BLaER1 (cell line): ENCODE measurements at regions not wholly inside any gene's neighbourhood (a gene's known extent, or its start where the extent isn't known, plus 50 kb on each side); places are given as distances from the start of the nearest gene placed in this dataset.

Source experiments
- H3K27ac ChIP-seq: shearing (Covaris generic); formaldehyde crosslinking; 2 replicates; pipeline ENCODE4 v1.8.1; 2022
- H3K27me3 ChIP-seq: shearing (Covaris generic); formaldehyde crosslinking; 2 replicates; pipeline ENCODE4 v1.8.1; 2022
- H3K36me3 ChIP-seq: shearing (Covaris generic); formaldehyde crosslinking; 2 replicates; pipeline ENCODE4 v1.8.1; 2022
- H3K4me1 ChIP-seq: shearing (Covaris generic); formaldehyde crosslinking; 2 replicates; pipeline ENCODE4 v1.8.1; 2022
- H3K4me2 ChIP-seq: shearing (Covaris generic); formaldehyde crosslinking; 2 replicates; pipeline ENCODE4 v1.8.1; 2022
- H3K4me3 ChIP-seq: shearing (Covaris generic); formaldehyde crosslinking; 2 replicates; pipeline ENCODE4 v1.8.1; 2022
- H3K9ac ChIP-seq: shearing (Covaris generic); formaldehyde crosslinking; 2 replicates; pipeline ENCODE4 v1.8.1; 2022
- H3K9me3 ChIP-seq: shearing (Covaris generic); formaldehyde crosslinking; 2 replicates; pipeline ENCODE4 v1.8.1; 2022
- H4K20me1 ChIP-seq: shearing (Covaris generic); formaldehyde crosslinking; 2 replicates; pipeline ENCODE4 v1.8.1; 2022
- Cebpa-rat ChIP-seq: shearing (Covaris generic); IDR thresholded peaks from 2 replicates; pipeline ENCODE4 v1.8.1; 2022

- Histone ChIP-seq H3K4me1 (no peaks in the 10 kb centered on the region), H4K20me1 (no peaks in the 10 kb centered on the region), H3K9me3 (peaks cover 12% of the 10 kb centered on the region), H3K4me2 (no peak overlapping the region), H3K27me3 (no peaks in the 10 kb centered on the region), H3K36me3 (no peaks in the 10 kb centered on the region), H3K4me3 (no peak overlapping the region), H3K9ac (no peak overlapping the region), H3K27ac (no peak overlapping the region)
- no peak for TF ChIP-seq Cebpa-rat
Measured at GRCh38 chr15:87099916-87100315, 1020.2 kb downstream of the AGBL1 start.

GRCh38 chr15:87089551-87089950 lies 1009.9 kb downstream of the AGBL1 start:
- H3K27ac ChIP-seq, result no peak overlapping the region
- H3K9ac ChIP-seq, result no peak overlapping the region
- TF ChIP-seq Cebpa-rat, result no peak
- H3K9me3 ChIP-seq, result no peaks in the 10 kb centered on the region
- H3K4me3 ChIP-seq, result no peak overlapping the region
- H3K4me1 ChIP-seq, result no peaks in the 10 kb centered on the region
- H3K36me3 ChIP-seq, result no peaks in the 10 kb centered on the region
- H3K4me2 ChIP-seq, result no peak overlapping the region
- no peaks in the 10 kb centered on the region for H4K20me1 ChIP-seq
- H3K27me3 ChIP-seq, result no peaks in the 10 kb centered on the region

- Histone ChIP-seq H4K20me1 (no peaks in the 10 kb centered on the region), H3K36me3 (no peaks in the 10 kb centered on the region), H3K27me3 (no peaks in the 10 kb centered on the region), H3K4me1 (no peaks in the 10 kb centered on the region), H3K9ac (no peak overlapping the region), H3K4me3 (no peak overlapping the region), H3K4me2 (no peak overlapping the region), H3K9me3 (no peaks in the 10 kb centered on the region), H3K27ac (no peak overlapping the region)
- TF ChIP-seq Cebpa-rat, result no peak
Measured at GRCh38 chr15:87083201-87083600, 1003.5 kb downstream of the AGBL1 start.

- H3K9me3 ChIP-seq, result no peaks in the 10 kb centered on the region
- no peak overlapping the region for H3K9ac ChIP-seq
- H3K4me3 ChIP-seq, result no peak overlapping the region
- no peaks in the 10 kb centered on the region for H3K36me3 ChIP-seq
- no peaks in the 10 kb centered on the region for H3K4me1 ChIP-seq
- no peaks in the 10 kb centered on the region for H3K27me3 ChIP-seq
- no peak overlapping the region for H3K4me2 ChIP-seq
- no peak overlapping the region for H3K27ac ChIP-seq
- no peaks in the 10 kb centered on the region for H4K20me1 ChIP-seq
- TF ChIP-seq Cebpa-rat, result no peak
Measured at GRCh38 chr15:87082581-87082980, 1002.9 kb downstream of the AGBL1 start.

GRCh38 chr15:87080547-87080946 lies 1000.9 kb downstream of the AGBL1 start:
- Histone ChIP-seq H3K4me1 (no peaks in the 10 kb centered on the region), H3K27ac (no peak overlapping the region)
- TF ChIP-seq Cebpa-rat, result no peak

More at GRCh38 chr15:87080547-87080946, 1000.9 kb downstream of the AGBL1 start:
- Histone ChIP-seq H3K9ac (no peak overlapping the region), H3K36me3 (no peaks in the 10 kb centered on the region), H3K4me2 (no peak overlapping the region), H3K4me3 (no peak overlapping the region), H3K9me3 (no peaks in the 10 kb centered on the region), H3K27me3 (no peaks in the 10 kb centered on the region), H4K20me1 (no peaks in the 10 kb centered on the region)
